ENCODE measurements at regions not wholly inside any gene's neighbourhood (a gene's known extent, or its start where the extent isn't known, plus 50 kb on each side); places are given as distances from the start of the nearest gene placed in this dataset.
"Not testable (repeated sequence)": the region's sequence is repeated elsewhere in the genome, so short reads cannot be mapped to it uniquely, and the experiment has no call there.

DNA sequence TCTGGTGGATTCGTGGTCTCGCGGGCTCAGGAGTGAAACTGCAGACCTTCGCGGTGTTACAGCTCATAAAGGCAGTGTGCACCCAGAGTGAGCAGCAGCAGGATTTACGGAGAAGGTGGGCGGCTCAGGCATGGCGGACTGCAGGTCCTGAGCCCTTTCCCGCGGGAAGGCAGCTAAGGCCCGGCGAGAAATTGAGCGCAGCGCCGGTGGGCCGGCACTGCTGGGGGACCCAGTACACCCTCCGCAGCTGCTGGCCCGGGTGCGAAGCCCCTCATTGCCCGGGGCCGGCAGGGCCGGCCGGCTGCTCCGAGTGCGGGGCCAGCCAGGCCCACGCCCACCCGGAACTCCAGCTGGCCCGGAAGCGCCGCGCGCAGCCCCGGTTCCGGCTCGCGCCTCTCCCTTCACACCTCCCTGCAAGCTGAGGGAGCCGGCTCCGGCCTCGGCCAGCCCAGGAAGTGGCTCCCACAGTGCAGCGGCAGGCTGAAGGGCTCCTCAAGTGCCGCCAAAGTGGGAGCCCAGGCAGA, 1456.2 kb upstream of the GBE1 start:
- TF ChIP-seq POLR2AphosphoS5 (IDR thresholded peaks at IDR 0.05; ENCODE audit: low read depth); SPI1 (IDR thresholded peaks at IDR 0.05; ENCODE audit: borderline replicate concordance, low read depth); GABPA (IDR thresholded peaks at IDR 0.05; ENCODE audit: low read depth): not testable (repeated sequence)
- TF ChIP-seq, protein P1, sequence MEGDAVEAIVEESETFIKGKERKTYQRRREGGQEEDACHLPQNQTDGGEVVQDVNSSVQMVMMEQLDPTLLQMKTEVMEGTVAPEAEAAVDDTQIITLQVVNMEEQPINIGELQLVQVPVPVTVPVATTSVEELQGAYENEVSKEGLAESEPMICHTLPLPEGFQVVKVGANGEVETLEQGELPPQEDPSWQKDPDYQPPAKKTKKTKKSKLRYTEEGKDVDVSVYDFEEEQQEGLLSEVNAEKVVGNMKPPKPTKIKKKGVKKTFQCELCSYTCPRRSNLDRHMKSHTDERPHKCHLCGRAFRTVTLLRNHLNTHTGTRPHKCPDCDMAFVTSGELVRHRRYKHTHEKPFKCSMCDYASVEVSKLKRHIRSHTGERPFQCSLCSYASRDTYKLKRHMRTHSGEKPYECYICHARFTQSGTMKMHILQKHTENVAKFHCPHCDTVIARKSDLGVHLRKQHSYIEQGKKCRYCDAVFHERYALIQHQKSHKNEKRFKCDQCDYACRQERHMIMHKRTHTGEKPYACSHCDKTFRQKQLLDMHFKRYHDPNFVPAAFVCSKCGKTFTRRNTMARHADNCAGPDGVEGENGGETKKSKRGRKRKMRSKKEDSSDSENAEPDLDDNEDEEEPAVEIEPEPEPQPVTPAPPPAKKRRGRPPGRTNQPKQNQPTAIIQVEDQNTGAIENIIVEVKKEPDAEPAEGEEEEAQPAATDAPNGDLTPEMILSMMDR (IDR thresholded peaks at IDR 0.05; ENCODE audit: insufficient read depth, low read length) = not testable (repeated sequence)
- TF ChIP-seq, protein P2, sequence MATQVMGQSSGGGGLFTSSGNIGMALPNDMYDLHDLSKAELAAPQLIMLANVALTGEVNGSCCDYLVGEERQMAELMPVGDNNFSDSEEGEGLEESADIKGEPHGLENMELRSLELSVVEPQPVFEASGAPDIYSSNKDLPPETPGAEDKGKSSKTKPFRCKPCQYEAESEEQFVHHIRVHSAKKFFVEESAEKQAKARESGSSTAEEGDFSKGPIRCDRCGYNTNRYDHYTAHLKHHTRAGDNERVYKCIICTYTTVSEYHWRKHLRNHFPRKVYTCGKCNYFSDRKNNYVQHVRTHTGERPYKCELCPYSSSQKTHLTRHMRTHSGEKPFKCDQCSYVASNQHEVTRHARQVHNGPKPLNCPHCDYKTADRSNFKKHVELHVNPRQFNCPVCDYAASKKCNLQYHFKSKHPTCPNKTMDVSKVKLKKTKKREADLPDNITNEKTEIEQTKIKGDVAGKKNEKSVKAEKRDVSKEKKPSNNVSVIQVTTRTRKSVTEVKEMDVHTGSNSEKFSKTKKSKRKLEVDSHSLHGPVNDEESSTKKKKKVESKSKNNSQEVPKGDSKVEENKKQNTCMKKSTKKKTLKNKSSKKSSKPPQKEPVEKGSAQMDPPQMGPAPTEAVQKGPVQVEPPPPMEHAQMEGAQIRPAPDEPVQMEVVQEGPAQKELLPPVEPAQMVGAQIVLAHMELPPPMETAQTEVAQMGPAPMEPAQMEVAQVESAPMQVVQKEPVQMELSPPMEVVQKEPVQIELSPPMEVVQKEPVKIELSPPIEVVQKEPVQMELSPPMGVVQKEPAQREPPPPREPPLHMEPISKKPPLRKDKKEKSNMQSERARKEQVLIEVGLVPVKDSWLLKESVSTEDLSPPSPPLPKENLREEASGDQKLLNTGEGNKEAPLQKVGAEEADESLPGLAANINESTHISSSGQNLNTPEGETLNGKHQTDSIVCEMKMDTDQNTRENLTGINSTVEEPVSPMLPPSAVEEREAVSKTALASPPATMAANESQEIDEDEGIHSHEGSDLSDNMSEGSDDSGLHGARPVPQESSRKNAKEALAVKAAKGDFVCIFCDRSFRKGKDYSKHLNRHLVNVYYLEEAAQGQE (IDR thresholded peaks at IDR 0.05; ENCODE audit: insufficient replicate concordance, low read depth) = not testable (repeated sequence)

Data from HL-60 (cell line).